IMR-90 (cell line): ENCODE measurements at regions not wholly inside any gene's neighbourhood (a gene's known extent, or its start where the extent isn't known, plus 50 kb on each side); places are given as distances from the start of the nearest gene placed in this dataset.

Experiments used
- ATAC-seq: fragments of 200-7000 bp; cut with Tn5 transposase; 2 replicates; pipeline ENCODE4 v1.9.1; 2020; ENCODE audit warnings: low read depth, mild to moderate bottlenecking, moderate library complexity
- BruUV-seq: library from RNA; stranded (reverse); fragments of 400-500 nt; replicated peaks from 2 replicates; lab custom pipeline; 2021; lab: Mats Ljungman, UMichigan
- CTCF ChIA-PET: fragments of 300-600 bp; formaldehyde crosslinking; extraction: SDS; loops from one replicate; lab custom pipeline; 2021; ENCODE audit warnings: antibody characterized with exemption; lab: Yijun Ruan, JAX
- POLR2A ChIA-PET: fragments of 300-600 bp; sonication (Branson Sonifier 250); formaldehyde crosslinking; loops from one replicate; lab custom pipeline; 2022; ENCODE audit warnings: antibody characterized with exemption; ENCODE audit not compliant: unreplicated experiment; lab: Charles Lee
- DNase-seq: peaks from one replicate; pipeline ENCODE4 v3.0.0; 2013
- H2AFZ ChIP-seq: replicated peaks from 2 replicates; pipeline ENCODE3; 2013; ENCODE audit warnings: low read length, mild to moderate bottlenecking; ENCODE audit not compliant: poor library complexity
- H2AK5ac ChIP-seq: 2 replicates; pipeline ENCODE4 v1.6.1; 2013; ENCODE audit warnings: low read depth, low read length, inconsistent platforms
- H2AK9ac ChIP-seq: replicated peaks from 2 replicates; pipeline ENCODE3; 2013; ENCODE audit warnings: mild to moderate bottlenecking, low read depth, low read length, moderate library complexity; ENCODE audit not compliant: poor library complexity
- H2BK120ac ChIP-seq: 2 replicates; pipeline ENCODE4 v1.6.1; 2013; ENCODE audit warnings: low read depth, low read length, inconsistent platforms
- H2BK15ac ChIP-seq: 3 replicates; pipeline ENCODE4 v1.6.1; 2013; ENCODE audit warnings: low read depth, low read length, inconsistent platforms
- H2BK20ac ChIP-seq: 2 replicates; pipeline ENCODE4 v1.6.1; 2013; ENCODE audit warnings: low read depth, mild to moderate bottlenecking, inconsistent platforms, low read length, moderate library complexity
- H2BK5ac ChIP-seq: 2 replicates; pipeline ENCODE4 v1.6.1; 2013; ENCODE audit warnings: mild to moderate bottlenecking, low read depth, low read length, inconsistent platforms; ENCODE audit not compliant: poor library complexity, severe bottlenecking
- H3K14ac ChIP-seq: replicated peaks from 2 replicates; pipeline ENCODE4 v1.6.1; 2013; ENCODE audit warnings: low read depth, low read length, inconsistent platforms
- H3K18ac ChIP-seq: 2 replicates; pipeline ENCODE4 v1.6.1; 2013; ENCODE audit warnings: low read depth, low read length, control low read depth
- H3K23ac ChIP-seq: 2 replicates; pipeline ENCODE4 v1.6.1; 2013; ENCODE audit warnings: low read depth, low read length, inconsistent platforms
- H3K27ac ChIP-seq: 2 replicates; pipeline ENCODE4 v1.5.1; 2013; ENCODE audit warnings: mild to moderate bottlenecking, control low read depth, low read length; ENCODE audit not compliant: insufficient read depth
- H3K27me3 ChIP-seq: 2 replicates; pipeline ENCODE4 v1.6.1; 2013; ENCODE audit warnings: low read length; ENCODE audit not compliant: control insufficient read depth, insufficient read depth
- H3K36me3 ChIP-seq: 2 replicates; pipeline ENCODE4 v1.6.1; 2013; ENCODE audit warnings: low read length, mixed read lengths; ENCODE audit not compliant: control insufficient read depth, insufficient read depth
- H3K4ac ChIP-seq: 2 replicates; pipeline ENCODE4 v1.6.1; 2013; ENCODE audit warnings: low read depth, low read length, inconsistent platforms
- H3K4me1 ChIP-seq: 2 replicates; pipeline ENCODE4 v1.6.1; 2013; ENCODE audit warnings: low read length, mixed read lengths; ENCODE audit not compliant: control insufficient read depth, insufficient read depth
- H3K4me2 ChIP-seq: 2 replicates; pipeline ENCODE4 v1.6.1; 2013; ENCODE audit warnings: low read depth, mild to moderate bottlenecking, control low read depth, low read length, moderate library complexity
- H3K4me3 ChIP-seq: 2 replicates; pipeline ENCODE4 v1.5.1; 2013; ENCODE audit warnings: low read depth, mild to moderate bottlenecking, control low read depth, low read length, moderate library complexity; ENCODE audit not compliant: insufficient read depth
- H3K56ac ChIP-seq: 2 replicates; pipeline ENCODE4 v1.6.1; 2013; ENCODE audit warnings: low read length, inconsistent platforms; ENCODE audit not compliant: insufficient read depth; ENCODE audit errors: extremely low read depth
- H3K79me1 ChIP-seq, 2 experiments: 2 replicates each; pipeline ENCODE4 v1.6.1; 2013; ENCODE audit warnings: low read length in 2 of 2, inconsistent platforms in 1 of 2, low read depth in 1 of 2
- H3K9ac ChIP-seq: 2 replicates; pipeline ENCODE4 v1.6.1; 2013; ENCODE audit warnings: low read depth, low read length, control low read depth
- H3K9me1 ChIP-seq: 2 replicates; pipeline ENCODE4 v1.6.1; 2013; ENCODE audit warnings: low read length, inconsistent platforms; ENCODE audit not compliant: insufficient read depth
- H3K9me3 ChIP-seq: 2 replicates; pipeline ENCODE4 v1.6.1; 2013; ENCODE audit warnings: low read length; ENCODE audit not compliant: control insufficient read depth, insufficient read depth
- H4K20me1 ChIP-seq: 2 replicates; pipeline ENCODE4 v1.6.1; 2013; ENCODE audit warnings: low read length, inconsistent platforms; ENCODE audit not compliant: insufficient read depth
- H4K5ac ChIP-seq: 2 replicates; pipeline ENCODE4 v1.6.1; 2013; ENCODE audit warnings: mild to moderate bottlenecking, low read depth, low read length, control low read depth
- H4K8ac ChIP-seq, 2 experiments: 2 replicates each; pipeline ENCODE4 v1.6.1; 2013; ENCODE audit warnings: low read depth in 2 of 2, low read length in 2 of 2, control low read depth in 1 of 2, inconsistent platforms in 1 of 2
- H4K91ac ChIP-seq: 2 replicates; pipeline ENCODE4 v1.6.1; 2013; ENCODE audit warnings: low read depth, low read length, inconsistent platforms; ENCODE audit not compliant: insufficient read depth
- BHLHE40 ChIP-seq: fragments of 150-350 bp; IDR thresholded peaks from 2 replicates; pipeline ENCODE4 v1.6.1; 2016; ENCODE audit warnings: mild to moderate bottlenecking, low read depth, low read length
- CHD1 ChIP-seq: IDR thresholded peaks from 2 replicates; pipeline ENCODE4 v1.6.1; 2012; ENCODE audit warnings: low read depth, low read length, improper control_type of control experiment
- FOS ChIP-seq: fragments of 150-350 bp; IDR thresholded peaks from 2 replicates; pipeline ENCODE4 v1.6.1; 2016; ENCODE audit warnings: low read depth, low read length
- MAFK ChIP-seq: IDR thresholded peaks from 2 replicates; pipeline ENCODE4 v1.6.1; 2012; ENCODE audit warnings: low read depth, low read length, improper control_type of control experiment
- MXI1 ChIP-seq: IDR thresholded peaks from 2 replicates; pipeline ENCODE4 v1.6.1; 2012; ENCODE audit warnings: low read depth, mild to moderate bottlenecking, low read length, moderate library complexity, borderline replicate concordance
- NFE2L2 ChIP-seq: fragments of 150-350 bp; IDR thresholded peaks from 2 replicates; pipeline ENCODE4 v1.6.1; 2016; ENCODE audit warnings: low read depth, mild to moderate bottlenecking, low read length
- POLR2A ChIP-seq: IDR thresholded peaks from 2 replicates; pipeline ENCODE4 v1.6.1; 2012; ENCODE audit warnings: mild to moderate bottlenecking, low read depth, low read length
- RAD21 ChIP-seq: IDR thresholded peaks from 2 replicates; pipeline ENCODE4 v1.6.1; 2012; ENCODE audit warnings: low read length, improper control_type of control experiment
- RCOR1 ChIP-seq: IDR thresholded peaks from 2 replicates; pipeline ENCODE4 v1.6.1; 2012; ENCODE audit warnings: mild to moderate bottlenecking, low read length, improper control_type of control experiment; ENCODE audit not compliant: insufficient replicate concordance
- RFX5 ChIP-seq: IDR thresholded peaks from 2 replicates; pipeline ENCODE4 v1.8.0; 2012; ENCODE audit warnings: low read depth, mild to moderate bottlenecking, low read length, moderate library complexity
- WGBS, 2 experiments: methylation state at CpG; one replicate each; pipeline versions ENCODE4 v1.1.5 to v1.1.7; 2013; ENCODE audit warnings: missing lambda C conversion rate in 2 of 2; ENCODE audit not compliant: insufficient read length in 1 of 2; ENCODE audit errors: extremely low coverage in 2 of 2; 5-methylcytosine and 5-hydroxymethylcytosine counted together
- dilution Hi-C: fragments of 300-500 bp; cut with HindIII; formaldehyde crosslinking; loops from one replicate; pipeline ENCODE4 v1.14.3; 2018; ENCODE audit warnings: low sequenced_read_pairs; ENCODE audit not compliant: unreplicated experiment
- in situ Hi-C: fragments of 300-500 bp; cut with MboI; formaldehyde crosslinking; loops from 3 replicates; pipeline ENCODE4 v1.14.3; 2019; ENCODE audit warnings: low sequenced_read_pairs, inconsistent platforms, mixed read lengths
- intact Hi-C: fragments of 100-400 bp; cut with micrococcal nuclease; formaldehyde crosslinking; loops from 2 replicates; pipeline ENCODE4 v1.10.0; 2022
- TF ChIP-seq, protein P1 (sequence below): conservative IDR thresholded peaks from 2 replicates; pipeline ENCODE4 v1.5.1; 2012; ENCODE audit warnings: mild to moderate bottlenecking, low read depth, low read length, improper control_type of control experiment
- TF ChIP-seq, protein P2 (sequence below): fragments of 150-350 bp; IDR thresholded peaks from 2 replicates; pipeline ENCODE4 v1.6.1; 2017; ENCODE audit warnings: mild to moderate bottlenecking, antibody characterized with exemption, low read length, low read depth
- TF ChIP-seq, protein P3 (sequence below): fragments of 150-350 bp; IDR thresholded peaks from 2 replicates; pipeline ENCODE4 v1.6.1; 2016; ENCODE audit warnings: low read depth, mild to moderate bottlenecking, low read length, moderate library complexity, borderline replicate concordance

DNA sequence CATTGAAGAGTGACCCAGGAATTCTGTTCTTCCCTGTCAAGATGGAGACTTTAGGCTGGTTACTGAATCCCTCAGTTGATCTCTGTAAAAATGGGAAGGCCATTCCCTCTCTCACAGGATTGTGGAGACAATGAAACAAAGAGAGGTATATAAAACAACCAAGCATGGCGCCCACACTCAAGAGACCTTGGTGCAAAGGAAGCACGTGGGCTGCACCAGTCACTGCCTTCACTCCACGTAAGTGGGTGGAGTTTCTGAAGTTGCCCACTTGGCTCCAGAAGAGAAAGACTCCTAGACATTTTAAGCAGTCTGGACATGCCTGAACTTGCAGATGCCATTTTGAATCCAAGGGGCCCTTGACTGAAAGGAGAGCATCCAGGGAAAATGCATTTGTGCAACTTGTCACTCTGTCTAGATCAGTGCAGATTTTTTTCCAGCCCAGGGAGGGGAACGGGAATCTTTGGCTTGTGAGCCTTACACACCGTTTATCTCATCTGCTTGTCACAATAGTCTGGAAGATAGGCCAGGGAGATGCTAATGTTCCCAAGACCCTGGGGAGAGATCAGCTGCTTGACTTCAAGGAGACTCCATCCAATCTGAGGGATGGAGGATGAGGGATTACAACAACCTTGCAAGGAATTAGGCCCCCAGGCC, 96.9 kb upstream of the TBX3 start:
- Histone ChIP-seq H2BK120ac (peak overlapping the region; percentile 68), H3K4ac (peak overlapping the region; percentile 46), H3K9ac (no peak overlapping the region), H2AK5ac (0 out of 2 replicates have a peak overlapping the region, but pooled peaks have one; percentile 1), H3K56ac (no peak overlapping the region), H4K8ac (peak overlapping the region in 1 of 2 experiments; percentile 15; a peak in 3 of 4 replicates), H2BK20ac (peak overlapping the region; percentile 74), H3K27ac (no peak overlapping the region), H3K23ac (peak overlapping the region; percentile 65), H3K36me3 (no peaks in the 10 kb centered on the region), H3K9me3 (no peaks in the 10 kb centered on the region), H2AFZ (peak overlapping the region; percentile 34), H2BK15ac (peak overlapping the region; percentile 32; the same call in 2 of the 3 replicates), H2BK5ac (no peak overlapping the region), H3K79me1 (no peaks in the 10 kb centered on the region), H3K4me1 (peaks cover 6% of the 10 kb centered on the region), H3K27me3 (no peaks in the 10 kb centered on the region), H2AK9ac (no peak overlapping the region), H3K4me3 (no peak overlapping the region), H3K9me1 (peaks cover 19% of the 10 kb centered on the region; the same call in 1 of the 2 replicates), H4K20me1 (no peaks in the 10 kb centered on the region), H4K5ac (no peak overlapping the region), H4K91ac (no peak overlapping the region; the same call in 1 of the 2 replicates), H3K14ac (no peak overlapping the region; the same call in 1 of the 2 replicates), H3K4me2 (no peak overlapping the region), H3K18ac (peak overlapping the region; percentile 61; the same call in 1 of the 2 replicates)
- WGBS, 2 experiments, result 60% methylated on average over 2 of the region's 5 CpGs; no CpG with 5 or more reads in 1 of the 2 experiments
- intact Hi-C loops, result no loop called here
- in situ Hi-C loops, result no loop called here
- TF ChIP-seq MAFK (no peak), BHLHE40 (no peak), POLR2A (no peak), FOS (no peak), MXI1 (no peak), RFX5 (no peak), RAD21 (no peak), CHD1 (no peak), NFE2L2 (no peak), RCOR1 (no peak)
- TF ChIP-seq, protein P1, sequence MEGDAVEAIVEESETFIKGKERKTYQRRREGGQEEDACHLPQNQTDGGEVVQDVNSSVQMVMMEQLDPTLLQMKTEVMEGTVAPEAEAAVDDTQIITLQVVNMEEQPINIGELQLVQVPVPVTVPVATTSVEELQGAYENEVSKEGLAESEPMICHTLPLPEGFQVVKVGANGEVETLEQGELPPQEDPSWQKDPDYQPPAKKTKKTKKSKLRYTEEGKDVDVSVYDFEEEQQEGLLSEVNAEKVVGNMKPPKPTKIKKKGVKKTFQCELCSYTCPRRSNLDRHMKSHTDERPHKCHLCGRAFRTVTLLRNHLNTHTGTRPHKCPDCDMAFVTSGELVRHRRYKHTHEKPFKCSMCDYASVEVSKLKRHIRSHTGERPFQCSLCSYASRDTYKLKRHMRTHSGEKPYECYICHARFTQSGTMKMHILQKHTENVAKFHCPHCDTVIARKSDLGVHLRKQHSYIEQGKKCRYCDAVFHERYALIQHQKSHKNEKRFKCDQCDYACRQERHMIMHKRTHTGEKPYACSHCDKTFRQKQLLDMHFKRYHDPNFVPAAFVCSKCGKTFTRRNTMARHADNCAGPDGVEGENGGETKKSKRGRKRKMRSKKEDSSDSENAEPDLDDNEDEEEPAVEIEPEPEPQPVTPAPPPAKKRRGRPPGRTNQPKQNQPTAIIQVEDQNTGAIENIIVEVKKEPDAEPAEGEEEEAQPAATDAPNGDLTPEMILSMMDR, result no peak
- TF ChIP-seq, protein P2, sequence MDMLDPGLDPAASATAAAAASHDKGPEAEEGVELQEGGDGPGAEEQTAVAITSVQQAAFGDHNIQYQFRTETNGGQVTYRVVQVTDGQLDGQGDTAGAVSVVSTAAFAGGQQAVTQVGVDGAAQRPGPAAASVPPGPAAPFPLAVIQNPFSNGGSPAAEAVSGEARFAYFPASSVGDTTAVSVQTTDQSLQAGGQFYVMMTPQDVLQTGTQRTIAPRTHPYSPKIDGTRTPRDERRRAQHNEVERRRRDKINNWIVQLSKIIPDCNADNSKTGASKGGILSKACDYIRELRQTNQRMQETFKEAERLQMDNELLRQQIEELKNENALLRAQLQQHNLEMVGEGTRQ, result no peak
- TF ChIP-seq, protein P3, sequence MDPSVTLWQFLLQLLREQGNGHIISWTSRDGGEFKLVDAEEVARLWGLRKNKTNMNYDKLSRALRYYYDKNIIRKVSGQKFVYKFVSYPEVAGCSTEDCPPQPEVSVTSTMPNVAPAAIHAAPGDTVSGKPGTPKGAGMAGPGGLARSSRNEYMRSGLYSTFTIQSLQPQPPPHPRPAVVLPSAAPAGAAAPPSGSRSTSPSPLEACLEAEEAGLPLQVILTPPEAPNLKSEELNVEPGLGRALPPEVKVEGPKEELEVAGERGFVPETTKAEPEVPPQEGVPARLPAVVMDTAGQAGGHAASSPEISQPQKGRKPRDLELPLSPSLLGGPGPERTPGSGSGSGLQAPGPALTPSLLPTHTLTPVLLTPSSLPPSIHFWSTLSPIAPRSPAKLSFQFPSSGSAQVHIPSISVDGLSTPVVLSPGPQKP, result no peak
- DNase-seq, result no peak
- BruUV-seq, result no TSS peak
- dilution Hi-C loops, result no loop called here
- POLR2A ChIA-PET, result no interaction called here
- ATAC-seq, result no peak
- CTCF ChIA-PET, result no interaction called here
